CD14-positive monocyte (primary cell): ENCODE measurements at regions not wholly inside any gene's neighbourhood (a gene's known extent, or its start where the extent isn't known, plus 50 kb on each side); places are given as distances from the start of the nearest gene placed in this dataset.

ENCODE experiments used
- DNase-seq, 3 donors: peaks; one replicate each; pipeline ENCODE4 v3.0.0-alpha.2; 2011 to 2022
- H2AFZ ChIP-seq: 2 replicates; pipeline ENCODE4 v1.6.0; 2012; ENCODE audit warnings: mild to moderate bottlenecking, low read depth, low read length, inconsistent platforms; ENCODE audit not compliant: insufficient read depth, poor library complexity, severe bottlenecking
- H3K27ac ChIP-seq, 2 donors: 1 replicate in 1 of 2; 2 replicates in 1 of 2; pipeline ENCODE4 v1.5.1; 2012 to 2013; ENCODE audit warnings: low read length in 2 of 2, control low read depth in 1 of 2, inconsistent platforms in 1 of 2, low read depth in 1 of 2, mild to moderate bottlenecking in 1 of 2
- H3K27me3 ChIP-seq, 2 donors: one replicate each; pipeline versions ENCODE4 v1.6.0 to v1.6.1; 2011 to 2013; ENCODE audit warnings: low read length in 2 of 2; ENCODE audit not compliant: control insufficient read depth in 2 of 2, insufficient read depth in 2 of 2
- H3K36me3 ChIP-seq, 2 donors: replicated peaks in 1 of 2; 1 replicate in 1 of 2; 2 replicates in 1 of 2; pipeline versions ENCODE4 v1.5.1 to v1.6.1; 2012 to 2013; ENCODE audit warnings: low read length in 2 of 2, control low read depth in 1 of 2, inconsistent platforms in 1 of 2, mild to moderate bottlenecking in 1 of 2; ENCODE audit not compliant: insufficient read depth in 2 of 2, control insufficient read depth in 1 of 2
- H3K4me1 ChIP-seq, 2 donors: 1 replicate in 1 of 2; 2 replicates in 1 of 2; pipeline versions ENCODE4 v1.5.1 to v1.6.1; 2012 to 2013; ENCODE audit warnings: low read length in 2 of 2, control low read depth in 1 of 2, inconsistent platforms in 1 of 2, mild to moderate bottlenecking in 1 of 2, moderate library complexity in 1 of 2; ENCODE audit not compliant: insufficient read depth in 2 of 2, control insufficient read depth in 1 of 2
- H3K4me2 ChIP-seq: replicated peaks from 2 replicates; pipeline ENCODE3; 2012; ENCODE audit warnings: low read length, moderate library complexity, mild to moderate bottlenecking; ENCODE audit not compliant: poor library complexity, severe bottlenecking; ENCODE audit errors: extremely low read depth
- H3K4me3 ChIP-seq, 3 experiments: fragments of 200-600 bp in 1 of 3; sonication (generic) in 1 of 3; replicated peaks in 1 of 3; 1 replicate in 2 of 3; 2 replicates in 1 of 3; pipeline ENCODE4 v1.5.1; 2011 to 2013; ENCODE audit warnings: low read length in 3 of 3, mild to moderate bottlenecking in 3 of 3, control low read depth in 2 of 3, low read depth in 2 of 3, inconsistent platforms in 1 of 3, moderate library complexity in 1 of 3
- H3K79me2 ChIP-seq: 2 replicates; pipeline ENCODE4 v1.6.0; 2012; ENCODE audit warnings: mild to moderate bottlenecking, control low read depth, inconsistent platforms, low read length, moderate library complexity; ENCODE audit not compliant: insufficient read depth
- H3K9ac ChIP-seq: 2 replicates; pipeline ENCODE4 v1.6.0; 2017; ENCODE audit warnings: low read length, mild to moderate bottlenecking; ENCODE audit not compliant: insufficient read depth, poor library complexity, severe bottlenecking
- H3K9me3 ChIP-seq, 2 donors: replicated peaks in 1 of 2; 1 replicate in 1 of 2; 2 replicates in 1 of 2; pipeline versions ENCODE4 v1.5.1 to v1.6.1; 2012 to 2013; ENCODE audit warnings: low read length in 2 of 2, control low read depth in 1 of 2; ENCODE audit not compliant: control insufficient read depth in 1 of 2, insufficient read depth in 1 of 2
- H4K20me1 ChIP-seq: 2 replicates; pipeline ENCODE4 v1.6.0; 2012; ENCODE audit warnings: mild to moderate bottlenecking, low read length, control low read depth, moderate library complexity; ENCODE audit not compliant: insufficient read depth
- H3K27ac Mint-ChIP-seq, 7 donors: one replicate each; pipeline ENCODE4 v1.8.0; 2020; ENCODE audit warnings: mild to moderate bottlenecking in 7 of 7, mixed read lengths in 7 of 7, moderate library complexity in 6 of 7, inconsistent platforms in 2 of 7
- H3K27me3 Mint-ChIP-seq, 3 donors: one replicate each; pipeline ENCODE4 v1.8.0; 2021 to 2022; ENCODE audit warnings: low read depth in 3 of 3, mild to moderate bottlenecking in 3 of 3, mixed read lengths in 3 of 3, moderate library complexity in 3 of 3, inconsistent platforms in 1 of 3
- H3K36me3 Mint-ChIP-seq, 2 donors: one replicate each; pipeline ENCODE4 v1.8.0; 2020; ENCODE audit warnings: mixed read lengths in 2 of 2, inconsistent platforms in 1 of 2, mild to moderate bottlenecking in 1 of 2
- H3K4me1 Mint-ChIP-seq: one replicate; pipeline ENCODE4 v1.8.0; 2020; ENCODE audit warnings: mild to moderate bottlenecking, mixed read lengths
- H3K4me3 Mint-ChIP-seq, 2 donors: one replicate each; pipeline ENCODE4 v1.8.0; 2020; ENCODE audit warnings: mild to moderate bottlenecking in 2 of 2, mixed read lengths in 2 of 2, moderate library complexity in 1 of 2
- H3K9me3 Mint-ChIP-seq, 7 donors: one replicate each; pipeline ENCODE4 v1.8.0; 2020 to 2022; ENCODE audit warnings: mixed read lengths in 7 of 7, mild to moderate bottlenecking in 6 of 7, moderate library complexity in 6 of 7, inconsistent platforms in 2 of 7
- CTCF ChIP-seq: fragments of 200-600 bp; IDR thresholded peaks from one replicate; pipeline ENCODE4 v1.8.0; 2022; ENCODE audit warnings: antibody characterized with exemption, mild to moderate bottlenecking
- WGBS: methylation state at CpG from one replicate; pipeline ENCODE4 v1.1.5; 2013; ENCODE audit warnings: missing lambda C conversion rate; ENCODE audit not compliant: insufficient coverage; 5-methylcytosine and 5-hydroxymethylcytosine counted together
- intact Hi-C, 2 donors: fragments of 100-400 bp; cut with micrococcal nuclease; formaldehyde crosslinking; loops; one replicate each; pipeline versions ENCODE4 v1.15.0 to v1.15.1; 2023

- no peak overlapping the region for H3K4me3 Mint-ChIP-seq
- DNase-seq, result no peak
- TF ChIP-seq CTCF, result no peak
- Histone ChIP-seq H3K27me3 (no peaks in the 10 kb centered on the region), H3K79me2 (no peaks in the 10 kb centered on the region), H4K20me1 (no peaks in the 10 kb centered on the region), H3K4me3 (no peak overlapping the region), H3K36me3 (no peaks in the 10 kb centered on the region), H3K9me3 (no peaks in the 10 kb centered on the region), H2AFZ (no peak overlapping the region), H3K4me2 (no peak overlapping the region), H3K27ac (no peak overlapping the region), H3K4me1 (no peaks in the 10 kb centered on the region), H3K9ac (no peak overlapping the region)
- H3K36me3 Mint-ChIP-seq, result no peaks in the 10 kb centered on the region
- H3K27me3 Mint-ChIP-seq, result peaks cover under 1 to 4% (median 1%) of the 10 kb centered on the region in 3 donors
- peaks cover 2% of the 10 kb centered on the region for H3K4me1 Mint-ChIP-seq
- WGBS, result no CpG with 5 or more reads among the region's 2 CpGs
- H3K27ac Mint-ChIP-seq, result no peak overlapping the region
- intact Hi-C loops, result no loop called here
- H3K9me3 Mint-ChIP-seq, result peaks cover 0 to 2% (median 0%) of the 10 kb centered on the region in 7 donors
Observed at GRCh38 chr17:70608957-70609356, 439.6 kb downstream of the KCNJ2 start.

- no peak overlapping the region for H3K4me3 Mint-ChIP-seq
Observed at GRCh38 chr17:70609566-70609965, 440.2 kb downstream of the KCNJ2 start.

More at GRCh38 chr17:70609566-70609965, 440.2 kb downstream of the KCNJ2 start:
- Histone ChIP-seq H3K9me3 (no peaks in the 10 kb centered on the region), H4K20me1 (no peaks in the 10 kb centered on the region), H2AFZ (no peak overlapping the region), H3K4me1 (no peaks in the 10 kb centered on the region), H3K27me3 (no peaks in the 10 kb centered on the region), H3K4me3 (no peak overlapping the region), H3K79me2 (no peaks in the 10 kb centered on the region), H3K27ac (no peak overlapping the region), H3K4me2 (no peak overlapping the region), H3K9ac (no peak overlapping the region), H3K36me3 (no peaks in the 10 kb centered on the region)
- Mint-ChIP-seq H3K27me3 (peaks cover 0 to 4% (median 1%) of the 10 kb centered on the region in 3 donors), H3K36me3 (no peaks in the 10 kb centered on the region), H3K27ac (no peak overlapping the region), H3K4me1 (peaks cover 2% of the 10 kb centered on the region), H3K9me3 (peaks cover 0 to 2% (median 0%) of the 10 kb centered on the region in 7 donors)
- WGBS, result 100% methylated on average over 1 of the region's 1 CpG
- no peak for TF ChIP-seq CTCF
- intact Hi-C loops, result no loop called here
- no peak for DNase-seq
